HepG2 (cell line): ENCODE measurements at regions not wholly inside any gene's neighbourhood (a gene's known extent, or its start where the extent isn't known, plus 50 kb on each side); places are given as distances from the start of the nearest gene placed in this dataset.

Source experiments
- ATAC-seq: fragments of 200-7000 bp; cut with Tn5 transposase; 3 replicates; pipeline ENCODE4 v1.9.1; 2020; ENCODE audit warnings: mild to moderate bottlenecking, moderate library complexity
- BruUV-seq: library from RNA; stranded (reverse); fragments of 400-500 nt; replicated peaks from 2 replicates; lab custom pipeline; 2021; lab: Mats Ljungman, UMichigan
- CTCF ChIA-PET: fragments of 300-600 bp; formaldehyde crosslinking; extraction: SDS; loops from one replicate; lab custom pipeline; 2021; ENCODE audit warnings: low total read pairs, inconsistent platforms, low intra/inter-chr PET ratio; lab: Yijun Ruan, JAX
- POLR2A ChIA-PET: fragments of 350-600 bp; sonication (Branson Sonifier 250); formaldehyde crosslinking; loops from one replicate; lab custom pipeline; 2020; ENCODE audit warnings: antibody characterized with exemption, inconsistent platforms; lab: Yijun Ruan, JAX
- DNase-seq: peaks from one replicate; pipeline ENCODE4 v3.0.0-alpha.2; 2015; ENCODE audit warnings: low spot score
- FAIRE-seq: peaks from 3 replicates; lab custom pipeline; 2011; peaks lifted over from hg19 to GRCh38; lab: Jason Lieb, UNC
- H2AFZ ChIP-seq: one replicate; pipeline ENCODE4 v1.6.1; 2011; ENCODE audit warnings: low read length, inconsistent platforms
- H3K27ac ChIP-seq: fragments of 300-600 bp; 3 replicates; pipeline ENCODE4 v1.8.0; 2011; ENCODE audit warnings: mixed run types, mild to moderate bottlenecking, mixed read lengths, low read length, inconsistent platforms; ENCODE audit not compliant: insufficient read depth; ENCODE audit errors: extremely low read length
- H3K27me3 ChIP-seq, 2 experiments: fragments of 200-600 bp in 1 of 2; 2 replicates in 1 of 2; 3 replicates in 1 of 2; pipeline versions ENCODE4 v1.6.0 to v1.8.0; 2011; ENCODE audit warnings: low read length in 2 of 2, mild to moderate bottlenecking in 2 of 2, moderate library complexity in 2 of 2, inconsistent platforms in 1 of 2; ENCODE audit not compliant: insufficient read depth in 2 of 2, control insufficient read depth in 1 of 2
- H3K36me3 ChIP-seq, 2 experiments: fragments of 200-600 bp in 1 of 2; replicated peaks in 1 of 2; 2 replicates in 1 of 2; 3 replicates in 1 of 2; pipeline versions ENCODE4 v1.5.1 to v1.8.0; 2011; ENCODE audit warnings: low read length in 2 of 2, inconsistent platforms in 1 of 2; ENCODE audit not compliant: insufficient read depth in 2 of 2, control insufficient read depth in 1 of 2
- H3K4me1 ChIP-seq: 2 replicates; pipeline ENCODE4 v1.5.1; 2012; ENCODE audit warnings: low read length, inconsistent platforms; ENCODE audit not compliant: insufficient read depth
- H3K4me2 ChIP-seq: 2 replicates; pipeline ENCODE4 v1.6.0; 2011; ENCODE audit warnings: low read depth, low read length, inconsistent platforms
- H3K4me3 ChIP-seq, 3 experiments: fragments of 200-600 bp in 1 of 3; sonication (generic), shearing (Covaris generic) in 1 of 3; replicated peaks in 1 of 3; 2 replicates each; pipeline ENCODE4 v1.5.1; 2011 to 2016; ENCODE audit warnings: low read length in 3 of 3, inconsistent platforms in 2 of 3, low read depth in 2 of 3, mild to moderate bottlenecking in 2 of 3, control low read depth in 1 of 3, mixed read lengths in 1 of 3; ENCODE audit not compliant: insufficient read depth in 1 of 3
- H3K79me2 ChIP-seq: one replicate; pipeline ENCODE4 v1.6.1; 2011; ENCODE audit warnings: low read length, inconsistent platforms; ENCODE audit not compliant: insufficient read depth
- H3K9ac ChIP-seq: 2 replicates; pipeline ENCODE4 v1.6.0; 2011; ENCODE audit warnings: mild to moderate bottlenecking, low read depth, low read length, inconsistent platforms; ENCODE audit not compliant: insufficient read depth
- H3K9me3 ChIP-seq: 2 replicates; pipeline ENCODE4 v1.5.1; 2012; ENCODE audit warnings: mild to moderate bottlenecking, low read length
- H4K20me1 ChIP-seq: 2 replicates; pipeline ENCODE4 v1.6.0; 2011; ENCODE audit warnings: inconsistent platforms, mild to moderate bottlenecking, low read length, moderate library complexity; ENCODE audit not compliant: insufficient read depth
- AFF4 ChIP-seq: sonication (generic); formaldehyde crosslinking; IDR thresholded peaks from 2 replicates; pipeline ENCODE4 v1.4.0; 2020; ENCODE audit warnings: missing genetic modification reagents
- BCL3 ChIP-seq: sonication (generic); formaldehyde crosslinking; IDR thresholded peaks from 2 replicates; pipeline ENCODE4 v1.5.1; 2020; ENCODE audit warnings: mild to moderate bottlenecking, missing genetic modification reagents, moderate library complexity
- HCFC1 ChIP-seq: fragments of 150-350 bp; IDR thresholded peaks from 2 replicates; pipeline ENCODE4 v1.6.1; 2014; ENCODE audit warnings: low read depth, low read length
- HDAC2 ChIP-seq: sonication (generic); formaldehyde crosslinking; IDR thresholded peaks from 2 replicates; pipeline ENCODE4 v1.4.0; 2020; ENCODE audit warnings: missing genetic modification reagents
- KDM5B ChIP-seq: sonication (generic); formaldehyde crosslinking; IDR thresholded peaks from 2 replicates; pipeline ENCODE4 v1.4.0; 2020; ENCODE audit warnings: missing genetic modification reagents, mild to moderate bottlenecking, borderline replicate concordance
- KMT2B ChIP-seq: IDR thresholded peaks from 2 replicates; pipeline ENCODE4 v1.6.1; 2016; ENCODE audit warnings: missing genetic modification reagents, missing compliant biosample characterization
- MAFF ChIP-seq: IDR thresholded peaks from 2 replicates; pipeline ENCODE4 v1.6.1; 2011; ENCODE audit warnings: low read depth, low read length, improper control_type of control experiment
- MBNL3 ChIP-seq: fragments of 250-450 bp; sonication (Bioruptor Pico); conservative IDR thresholded peaks from 2 replicates; pipeline ENCODE4 v1.8.0; 2022; ENCODE audit warnings: mild to moderate bottlenecking, inconsistent platforms
- NFRKB ChIP-seq: fragments of 450-650 bp; IDR thresholded peaks from 2 replicates; pipeline ENCODE4 v1.6.1; 2017
- POLR2G ChIP-seq: fragments of 200-400 bp; formaldehyde crosslinking; IDR thresholded peaks from 2 replicates; pipeline ENCODE4 v1.6.1; 2018; ENCODE audit warnings: mild to moderate bottlenecking, low read depth, low read length, moderate library complexity
- SNAI1 ChIP-seq: sonication (generic); formaldehyde crosslinking; IDR thresholded peaks from 2 replicates; pipeline ENCODE4 v1.5.0; 2020; ENCODE audit warnings: mild to moderate bottlenecking, missing genetic modification reagents, borderline replicate concordance
- ZNF205 ChIP-seq: IDR thresholded peaks from 2 replicates; pipeline ENCODE4 v1.6.1; 2018; ENCODE audit warnings: missing biosample characterization, missing genetic modification reagents
- ZNF232 ChIP-seq: sonication (generic); formaldehyde crosslinking; IDR thresholded peaks from 2 replicates; pipeline ENCODE4 v1.4.0; 2020; ENCODE audit warnings: missing genetic modification reagents, borderline replicate concordance
- ZNF333 ChIP-seq: sonication (generic); formaldehyde crosslinking; IDR thresholded peaks from 2 replicates; pipeline ENCODE4 v1.4.0; 2020; ENCODE audit warnings: mild to moderate bottlenecking, missing genetic modification reagents, borderline replicate concordance
- ZNF335 ChIP-seq: sonication (generic); formaldehyde crosslinking; IDR thresholded peaks from 2 replicates; pipeline ENCODE4 v1.4.0; 2020; ENCODE audit warnings: missing genetic modification reagents
- ZNF737 ChIP-seq: sonication (generic); formaldehyde crosslinking; IDR thresholded peaks from 2 replicates; pipeline ENCODE4 v1.5.0; 2020; ENCODE audit warnings: missing genetic modification reagents, mild to moderate bottlenecking, borderline replicate concordance
- ZSCAN25 ChIP-seq: sonication (generic); formaldehyde crosslinking; IDR thresholded peaks from 2 replicates; pipeline ENCODE4 v1.8.0; 2022; ENCODE audit warnings: mild to moderate bottlenecking, missing genetic modification reagents
- WGBS: methylation state at CpG from one replicate; pipeline ENCODE4 v1.1.6; 2017; ENCODE audit warnings: low lambda C conversion rate; 5-methylcytosine and 5-hydroxymethylcytosine counted together
- in situ Hi-C: cut with HindIII; loops from 2 replicates; pipeline ENCODE4 v1.10.0; 2017; ENCODE audit warnings: low pct_unique_long_range_greater_than_20kb; ENCODE audit not compliant: extremely low pct_ligation_motif_present
- intact Hi-C: fragments of 100-400 bp; cut with micrococcal nuclease; formaldehyde crosslinking; loops from one replicate; pipeline ENCODE4 v1.10.0; 2022; ENCODE audit not compliant: unreplicated experiment

- no peak for TF ChIP-seq ZNF737
- TF ChIP-seq MBNL3 (CRISPR knock-in tag) = no peak
- TF ChIP-seq ZSCAN25 (CRISPR knock-in tag) = no peak
Observed at GRCh38 chr2:47301277-47301618, 67.9 kb upstream of the EPCAM start (continued).

- FAIRE-seq = no peak
- no peak overlapping the region for H2AFZ ChIP-seq
- ChIA-PET POLR2A (interaction anchor here (0.6 kb wide), 1 partner anchor 535 kb away, joined by 3 read pairs; no protein-coding TSS in a partner anchor), CTCF (no interaction called here)
- H3K4me2 ChIP-seq = no peak overlapping the region
- no peaks in the 10 kb centered on the region for H3K36me3 ChIP-seq
- no peak overlapping the region for H3K27ac ChIP-seq
- peaks cover 30% of the 10 kb centered on the region for H3K4me1 ChIP-seq
- in situ Hi-C loops (no loop called here), intact Hi-C loops (no loop called here)
- ATAC-seq = no peak
- H4K20me1 ChIP-seq = no peaks in the 10 kb centered on the region
- H3K9ac ChIP-seq = no peak overlapping the region
- no TSS peak for BruUV-seq
- H3K79me2 ChIP-seq = no peaks in the 10 kb centered on the region
- no peak overlapping the region for H3K4me3 ChIP-seq
- WGBS = 93% methylated on average over 3 of the region's 3 CpGs
- no peaks in the 10 kb centered on the region for H3K9me3 ChIP-seq
- H3K27me3 ChIP-seq = no peaks in the 10 kb centered on the region
- no peak for TF ChIP-seq MAFF
- no peak for TF ChIP-seq KMT2B
- no peak for TF ChIP-seq ZNF333 (CRISPR knock-in tag)
- TF ChIP-seq POLR2G = no peak
- TF ChIP-seq HDAC2 (CRISPR knock-in tag) = no peak
- TF ChIP-seq SNAI1 (CRISPR knock-in tag) = no peak
- no peak for TF ChIP-seq KDM5B (CRISPR knock-in tag)
- no peak for TF ChIP-seq HCFC1
- no peak for TF ChIP-seq ZNF335 (CRISPR knock-in tag)
- TF ChIP-seq ZNF232 (CRISPR knock-in tag) = no peak
- no peak for TF ChIP-seq BCL3 (CRISPR knock-in tag)
- no peak for TF ChIP-seq NFRKB
- no peak for TF ChIP-seq ZNF205 (CRISPR knock-in tag)
- no peak for TF ChIP-seq AFF4 (CRISPR knock-in tag)
- DNase-seq = no peak
Observed at GRCh38 chr2:47300609-47301276, 68.4 kb upstream of the EPCAM start.
